Hepatic stellate cell (primary cell): ENCODE measurements at regions not wholly inside any gene's neighbourhood (a gene's known extent, or its start where the extent isn't known, plus 50 kb on each side); places are given as distances from the start of the nearest gene placed in this dataset.

ENCODE experiments used
- DNase-seq: peaks from one replicate; pipeline ENCODE4 v3.0.0; 2011; ENCODE audit warnings: low spot score

GRCh38 chr10:71023704-71024283 is 135.4 kb upstream of the PCBD1 start:
- no peak for DNase-seq

GRCh38 chr10:71024490-71024889 is 136.1 kb upstream of the PCBD1 start:
- no peak for DNase-seq

- DNase-seq = no peak
Observed at GRCh38 chr10:71025535-71025934, 137.2 kb upstream of the PCBD1 start.

- no peak for DNase-seq
Observed at GRCh38 chr10:71028066-71028465, 139.7 kb upstream of the PCBD1 start.

GRCh38 chr10:71029411-71029892 is 141.1 kb upstream of the PCBD1 start:
- DNase-seq = no peak

GRCh38 chr10:71029907-71030306 is 141.5 kb upstream of the PCBD1 start:
- no peak for DNase-seq

GRCh38 chr10:71031026-71031425 is 142.7 kb upstream of the PCBD1 start:
- no peak for DNase-seq

GRCh38 chr10:71031603-71032002 is 143.2 kb upstream of the PCBD1 start:
- no peak for DNase-seq

GRCh38 chr10:71032887-71033286 is 144.5 kb upstream of the PCBD1 start:
- DNase-seq = no peak

- no peak for DNase-seq
Observed at GRCh38 chr10:71033396-71033980, 145.1 kb upstream of the PCBD1 start.

- no peak for DNase-seq
Observed at GRCh38 chr10:71035511-71036296, 147.3 kb upstream of the PCBD1 start.

GRCh38 chr10:71036297-71036966 is 148.1 kb upstream of the PCBD1 start:
- no peak for DNase-seq

- no peak for DNase-seq
Observed at GRCh38 chr10:71038091-71038633, 149.8 kb upstream of the PCBD1 start.

- no peak for DNase-seq
Observed at GRCh38 chr10:71038921-71039320, 150.6 kb upstream of the PCBD1 start.

GRCh38 chr10:71039551-71039950 is 151.2 kb upstream of the PCBD1 start:
- DNase-seq = no peak

- DNase-seq = no peak
Observed at GRCh38 chr10:71040343-71040742, 152.0 kb upstream of the PCBD1 start.

GRCh38 chr10:71040846-71041605 is 152.7 kb upstream of the PCBD1 start:
- no peak for DNase-seq

GRCh38 chr10:71042216-71042615 is 153.9 kb upstream of the PCBD1 start:
- no peak for DNase-seq

GRCh38 chr10:71042699-71043098 is 154.3 kb upstream of the PCBD1 start:
- DNase-seq = no peak

GRCh38 chr10:71043858-71044257 is 155.5 kb upstream of the PCBD1 start:
- DNase-seq = no peak

GRCh38 chr10:71044720-71045119 is 156.4 kb upstream of the PCBD1 start:
- no peak for DNase-seq
